HCT116 (cell line): ENCODE measurements at regions not wholly inside any gene's neighbourhood (a gene's known extent, or its start where the extent isn't known, plus 50 kb on each side); places are given as distances from the start of the nearest gene placed in this dataset.

Experiments used
- ATAC-seq: fragments of 200-7000 bp; cut with Tn5 transposase; 2 replicates; pipeline ENCODE4 v1.9.1; 2020; ENCODE audit warnings: mild to moderate bottlenecking, moderate library complexity
- BruUV-seq: library from RNA; stranded (reverse); fragments of 400-500 nt; replicated peaks from 2 replicates; lab custom pipeline; 2021; lab: Mats Ljungman, UMichigan
- CTCF ChIA-PET: fragments of 300-600 bp; sonication (Branson Sonifier 250); formaldehyde crosslinking; loops from one replicate; lab custom pipeline; 2021; ENCODE audit warnings: antibody characterized with exemption; lab: Charles Lee
- POLR2A ChIA-PET: fragments of 300-600, 350-600 bp; sonication (Branson Sonifier 250); formaldehyde crosslinking; loops from one replicate; lab custom pipeline; 2021; ENCODE audit warnings: antibody characterized with exemption; lab: Charles Lee
- RAD21 ChIA-PET, 2 experiments: fragments of 300-600 bp; sonication (Branson Sonifier 250); formaldehyde crosslinking; loops; one replicate each; lab custom pipeline; 2023; ENCODE audit warnings: low total read pairs in 2 of 2; ENCODE audit not compliant: uncharacterized antibody in 2 of 2, unreplicated experiment in 2 of 2, low non-redundant PET in 1 of 2; lab: Charles Lee
- DNase-seq: peaks from one replicate; pipeline ENCODE4 v3.0.0-alpha.2; 2010; ENCODE audit warnings: low read depth, low spot score
- H2AFZ ChIP-seq: fragments of 200-600 bp; shearing (Covaris generic), sonication (generic); 2 replicates; pipeline ENCODE4 v1.6.1; 2017; ENCODE audit warnings: low read depth, mixed run types, mixed read lengths, antibody characterized with exemption, low read length; ENCODE audit not compliant: poor library complexity, severe bottlenecking
- H3K27ac ChIP-seq: 2 replicates; pipeline ENCODE4 v1.5.1; 2012; ENCODE audit warnings: low read depth, low read length
- H3K27me3 ChIP-seq: fragments of 200-600 bp; sonication (generic); 2 replicates; pipeline ENCODE4 v1.6.1; 2016; ENCODE audit warnings: mixed run types, low read length, mixed read lengths; ENCODE audit not compliant: insufficient read depth
- H3K36me3 ChIP-seq, 2 experiments: fragments of 200-500 bp in 1 of 2; fragments of 200-600 bp in 1 of 2; sonication (Bioruptor generic) in 1 of 2; sonication (generic) in 1 of 2; 2 replicates each; pipeline versions ENCODE4 v1.5.1 to v1.6.1; 2014 to 2016; ENCODE audit warnings: low read length in 2 of 2, inconsistent platforms in 1 of 2, mixed read lengths in 1 of 2, mixed run types in 1 of 2; ENCODE audit not compliant: insufficient read depth in 2 of 2, control insufficient read depth in 1 of 2
- H3K4me1 ChIP-seq, 2 experiments: fragments of 200-600 bp in 1 of 2; sonication (generic) in 1 of 2; 2 replicates each; pipeline versions ENCODE4 v1.5.1 to v1.6.1; 2012 to 2017; ENCODE audit warnings: low read length in 2 of 2, inconsistent platforms in 1 of 2, mild to moderate bottlenecking in 1 of 2, mixed read lengths in 1 of 2, mixed run types in 1 of 2, moderate library complexity in 1 of 2; ENCODE audit not compliant: insufficient read depth in 2 of 2, control insufficient read depth in 1 of 2
- H3K4me2 ChIP-seq: fragments of 200-600 bp; sonication (generic); 2 replicates; pipeline ENCODE4 v1.6.1; 2017; ENCODE audit warnings: mixed run types, low read length, mixed read lengths
- H3K4me3 ChIP-seq, 2 experiments: fragments of 200-600 bp in 1 of 2; sonication (generic) in 1 of 2; replicated peaks in 1 of 2; 2 replicates each; pipeline ENCODE4 v1.5.1; 2011 to 2016; ENCODE audit warnings: low read length in 2 of 2, control low read depth in 1 of 2, low read depth in 1 of 2, mild to moderate bottlenecking in 1 of 2, mixed read lengths in 1 of 2, mixed run types in 1 of 2
- H3K79me2 ChIP-seq: fragments of 200-600 bp; sonication (generic); 2 replicates; pipeline ENCODE4 v1.6.1; 2017; ENCODE audit warnings: mild to moderate bottlenecking, mixed run types, low read length, moderate library complexity, mixed read lengths; ENCODE audit not compliant: insufficient read depth
- H3K9ac ChIP-seq: fragments of 200-600 bp; sonication (generic); 2 replicates; pipeline ENCODE4 v1.6.1; 2016; ENCODE audit warnings: low read length, mixed read lengths
- H3K9me2 ChIP-seq: fragments of 200-600 bp; sonication (generic), shearing (Covaris generic); 2 replicates; pipeline ENCODE4 v1.6.1; 2017; ENCODE audit warnings: mixed run types, mild to moderate bottlenecking, moderate library complexity; ENCODE audit not compliant: insufficient read depth
- H3K9me3 ChIP-seq, 2 experiments: fragments of 200-500 bp in 1 of 2; fragments of 200-600 bp in 1 of 2; sonication (Bioruptor generic) in 1 of 2; sonication (generic) in 1 of 2; 2 replicates each; pipeline ENCODE4 v1.6.1; 2014 to 2017; ENCODE audit warnings: low read length in 2 of 2, mixed read lengths in 2 of 2, inconsistent platforms in 1 of 2, low read depth in 1 of 2, mild to moderate bottlenecking in 1 of 2, mixed run types in 1 of 2, moderate library complexity in 1 of 2; ENCODE audit not compliant: control insufficient read depth in 1 of 2, insufficient read depth in 1 of 2
- H4K20me1 ChIP-seq: fragments of 200-600 bp; sonication (generic), shearing (Covaris generic); 2 replicates; pipeline ENCODE4 v1.6.1; 2017; ENCODE audit warnings: mixed run types, mild to moderate bottlenecking, moderate library complexity; ENCODE audit not compliant: insufficient read depth
- EZH2 ChIP-seq: fragments of 200-600 bp; sonication (generic); IDR thresholded peaks from 2 replicates; pipeline ENCODE4 v1.6.1; 2017; ENCODE audit warnings: antibody characterized with exemption, mixed run types
- EZH2phosphoT487 ChIP-seq: fragments of 200-600 bp; IDR thresholded peaks from 2 replicates; pipeline ENCODE4 v1.6.1; 2018; ENCODE audit warnings: antibody characterized with exemption, borderline replicate concordance
- FOSL1 ChIP-seq: IDR thresholded peaks from 2 replicates; pipeline ENCODE4 v1.6.1; 2012; ENCODE audit warnings: low read depth
- JUND ChIP-seq: IDR thresholded peaks from 2 replicates; pipeline ENCODE4 v1.6.1; 2012
- RAD21 ChIP-seq: IDR thresholded peaks from 2 replicates; pipeline ENCODE4 v1.6.1; 2012; ENCODE audit warnings: low read depth, mild to moderate bottlenecking
- SP1 ChIP-seq: IDR thresholded peaks from 2 replicates; pipeline ENCODE4 v1.6.1; 2012; ENCODE audit warnings: low read depth
- ZNF274 ChIP-seq: fragments of 200-500 bp; sonication (Bioruptor generic); IDR thresholded peaks from 2 replicates; pipeline ENCODE4 v1.6.1; 2014; ENCODE audit warnings: mild to moderate bottlenecking, low read depth, low read length, inconsistent platforms
- intact Hi-C: fragments of 100-400 bp; cut with micrococcal nuclease; formaldehyde crosslinking; loops from 2 replicates; pipeline ENCODE4 v1.10.0; 2022
- TF ChIP-seq, protein P1 (sequence below): IDR thresholded peaks from 2 replicates; pipeline ENCODE4 v1.6.1; 2012; ENCODE audit warnings: low read depth
- TF ChIP-seq, protein P2 (sequence below), 3 experiments: fragments of 200-600 bp in 1 of 3; sonication (generic) in 1 of 3; IDR thresholded peaks in 2 of 3; conservative IDR thresholded peaks in 1 of 3; 2 replicates each; pipeline ENCODE4 v1.5.1; 2012 to 2017; ENCODE audit warnings: low read depth in 2 of 3, low read length in 2 of 3, antibody characterized with exemption in 1 of 3, borderline replicate concordance in 1 of 3, control low read depth in 1 of 3, mild to moderate bottlenecking in 1 of 3, mixed read lengths in 1 of 3, mixed run types in 1 of 3, moderate library complexity in 1 of 3; ENCODE audit not compliant: insufficient read depth in 1 of 3
- TF ChIP-seq, protein P3 (sequence below): IDR thresholded peaks from 2 replicates; pipeline ENCODE4 v1.6.1; 2012

DNA sequence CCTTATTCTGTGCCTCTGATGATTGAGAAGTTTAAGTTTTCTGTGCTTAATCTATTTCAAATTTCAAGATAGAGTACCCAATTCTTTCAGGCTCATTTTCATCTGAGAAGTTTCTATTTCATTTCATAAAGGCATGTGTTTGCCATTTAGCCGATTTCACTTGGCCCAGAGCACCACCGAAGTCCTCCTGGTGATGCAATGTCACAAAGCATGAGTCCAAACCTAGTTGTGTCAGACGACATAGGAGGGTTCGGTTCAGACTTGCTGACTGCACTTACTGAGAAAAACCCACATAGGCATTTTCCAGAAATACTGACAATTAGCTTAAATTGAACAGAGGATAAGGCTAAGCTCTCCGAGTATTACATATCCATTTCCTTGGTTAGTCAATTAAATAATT is 152.4 kb upstream of the FAR2 start:
- CTCF ChIA-PET, result no interaction called here

DNA sequence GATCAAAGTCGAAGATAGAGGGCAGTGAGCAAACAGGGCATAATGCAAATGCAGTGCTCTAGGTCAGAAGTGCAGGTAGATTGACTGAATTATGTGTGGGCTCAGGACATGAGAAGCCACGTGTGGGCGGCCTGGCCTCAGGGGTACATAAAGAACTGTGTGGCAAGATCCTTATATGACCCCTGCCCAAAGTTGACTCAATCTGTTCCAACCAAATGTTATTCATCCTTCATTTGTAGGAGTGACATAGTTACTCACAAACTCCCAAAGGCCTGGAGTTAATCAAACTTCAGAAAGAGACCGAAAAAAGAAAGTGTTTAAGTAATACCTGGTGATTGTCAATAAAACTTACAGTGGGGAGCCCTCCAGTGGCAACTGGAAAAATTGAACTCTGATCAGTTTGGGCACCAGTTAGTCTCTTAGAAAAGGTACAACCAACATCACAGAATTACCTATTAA is 150.4 kb upstream of the FAR2 start:
- CTCF ChIA-PET, result interaction anchor here (1.4 kb wide), 1 partner anchor 16 kb away, joined by 3 read pairs; no protein-coding TSS in a partner anchor
- Histone ChIP-seq H3K9me3 (no peaks in the 10 kb centered on the region), H3K79me2 (no peaks in the 10 kb centered on the region), H4K20me1 (no peaks in the 10 kb centered on the region), H3K9ac (no peak overlapping the region), H3K27ac (no peak overlapping the region), H3K4me1 (no peaks in the 10 kb centered on the region), H3K36me3 (no peaks in the 10 kb centered on the region), H3K27me3 (no peaks in the 10 kb centered on the region), H3K9me2 (no peaks in the 10 kb centered on the region), H2AFZ (no peak overlapping the region), H3K4me2 (no peak overlapping the region), H3K4me3 (no peak overlapping the region)
- ATAC-seq (peak; percentile 69), DNase-seq (no peak)
- intact Hi-C loops, result loop anchor here (1.0 kb wide), 1 partner anchor 1265 kb away; no protein-coding TSS in a partner anchor
- RAD21 ChIA-PET, result no interaction called here
- POLR2A ChIA-PET, result no interaction called here
- TF ChIP-seq, protein P1, sequence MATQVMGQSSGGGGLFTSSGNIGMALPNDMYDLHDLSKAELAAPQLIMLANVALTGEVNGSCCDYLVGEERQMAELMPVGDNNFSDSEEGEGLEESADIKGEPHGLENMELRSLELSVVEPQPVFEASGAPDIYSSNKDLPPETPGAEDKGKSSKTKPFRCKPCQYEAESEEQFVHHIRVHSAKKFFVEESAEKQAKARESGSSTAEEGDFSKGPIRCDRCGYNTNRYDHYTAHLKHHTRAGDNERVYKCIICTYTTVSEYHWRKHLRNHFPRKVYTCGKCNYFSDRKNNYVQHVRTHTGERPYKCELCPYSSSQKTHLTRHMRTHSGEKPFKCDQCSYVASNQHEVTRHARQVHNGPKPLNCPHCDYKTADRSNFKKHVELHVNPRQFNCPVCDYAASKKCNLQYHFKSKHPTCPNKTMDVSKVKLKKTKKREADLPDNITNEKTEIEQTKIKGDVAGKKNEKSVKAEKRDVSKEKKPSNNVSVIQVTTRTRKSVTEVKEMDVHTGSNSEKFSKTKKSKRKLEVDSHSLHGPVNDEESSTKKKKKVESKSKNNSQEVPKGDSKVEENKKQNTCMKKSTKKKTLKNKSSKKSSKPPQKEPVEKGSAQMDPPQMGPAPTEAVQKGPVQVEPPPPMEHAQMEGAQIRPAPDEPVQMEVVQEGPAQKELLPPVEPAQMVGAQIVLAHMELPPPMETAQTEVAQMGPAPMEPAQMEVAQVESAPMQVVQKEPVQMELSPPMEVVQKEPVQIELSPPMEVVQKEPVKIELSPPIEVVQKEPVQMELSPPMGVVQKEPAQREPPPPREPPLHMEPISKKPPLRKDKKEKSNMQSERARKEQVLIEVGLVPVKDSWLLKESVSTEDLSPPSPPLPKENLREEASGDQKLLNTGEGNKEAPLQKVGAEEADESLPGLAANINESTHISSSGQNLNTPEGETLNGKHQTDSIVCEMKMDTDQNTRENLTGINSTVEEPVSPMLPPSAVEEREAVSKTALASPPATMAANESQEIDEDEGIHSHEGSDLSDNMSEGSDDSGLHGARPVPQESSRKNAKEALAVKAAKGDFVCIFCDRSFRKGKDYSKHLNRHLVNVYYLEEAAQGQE, result no peak
- no peak for TF ChIP-seq EZH2
- TF ChIP-seq, protein P2, sequence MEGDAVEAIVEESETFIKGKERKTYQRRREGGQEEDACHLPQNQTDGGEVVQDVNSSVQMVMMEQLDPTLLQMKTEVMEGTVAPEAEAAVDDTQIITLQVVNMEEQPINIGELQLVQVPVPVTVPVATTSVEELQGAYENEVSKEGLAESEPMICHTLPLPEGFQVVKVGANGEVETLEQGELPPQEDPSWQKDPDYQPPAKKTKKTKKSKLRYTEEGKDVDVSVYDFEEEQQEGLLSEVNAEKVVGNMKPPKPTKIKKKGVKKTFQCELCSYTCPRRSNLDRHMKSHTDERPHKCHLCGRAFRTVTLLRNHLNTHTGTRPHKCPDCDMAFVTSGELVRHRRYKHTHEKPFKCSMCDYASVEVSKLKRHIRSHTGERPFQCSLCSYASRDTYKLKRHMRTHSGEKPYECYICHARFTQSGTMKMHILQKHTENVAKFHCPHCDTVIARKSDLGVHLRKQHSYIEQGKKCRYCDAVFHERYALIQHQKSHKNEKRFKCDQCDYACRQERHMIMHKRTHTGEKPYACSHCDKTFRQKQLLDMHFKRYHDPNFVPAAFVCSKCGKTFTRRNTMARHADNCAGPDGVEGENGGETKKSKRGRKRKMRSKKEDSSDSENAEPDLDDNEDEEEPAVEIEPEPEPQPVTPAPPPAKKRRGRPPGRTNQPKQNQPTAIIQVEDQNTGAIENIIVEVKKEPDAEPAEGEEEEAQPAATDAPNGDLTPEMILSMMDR (IDR thresholded peaks at IDR 0.05 in 2 of 3, conservative IDR thresholded peaks at IDR 0.05 in 1 of 3; ENCODE audit: borderline replicate concordance in 1 of 3, insufficient read depth in 1 of 3, low read depth in 2 of 3, low read length in 2 of 3), result peak; percentile 38 to 70 (median 41); a peak in 5 of 6 replicates
- no peak for TF ChIP-seq FOSL1
- TF ChIP-seq RAD21, result peak; percentile 59
- TF ChIP-seq SP1, result no peak
- no peak for TF ChIP-seq ZNF274
- no peak for TF ChIP-seq JUND
- no TSS peak for BruUV-seq

More for the DNA sequence above, 152.4 kb upstream of the FAR2 start:
- no peak for ATAC-seq
- H3K79me2 ChIP-seq, result no peaks in the 10 kb centered on the region
- RAD21 ChIA-PET, result no interaction called here
- H3K27me3 ChIP-seq, result no peaks in the 10 kb centered on the region
- H3K36me3 ChIP-seq, result no peaks in the 10 kb centered on the region
- no peak overlapping the region for H3K4me3 ChIP-seq
- DNase-seq, result no peak
- H3K27ac ChIP-seq, result no peak overlapping the region
- no peak overlapping the region for H3K9ac ChIP-seq
- H3K9me2 ChIP-seq, result no peaks in the 10 kb centered on the region
- intact Hi-C loops, result no loop called here
- POLR2A ChIA-PET, result no interaction called here
- no TSS peak for BruUV-seq
- no peak for TF ChIP-seq SP1
- no peak for TF ChIP-seq FOSL1
- TF ChIP-seq, protein P3, sequence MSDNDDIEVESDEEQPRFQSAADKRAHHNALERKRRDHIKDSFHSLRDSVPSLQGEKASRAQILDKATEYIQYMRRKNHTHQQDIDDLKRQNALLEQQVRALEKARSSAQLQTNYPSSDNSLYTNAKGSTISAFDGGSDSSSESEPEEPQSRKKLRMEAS, result no peak
- TF ChIP-seq EZH2phosphoT487, result no peak
- no peak for TF ChIP-seq ZNF274
- H4K20me1 ChIP-seq, result no peaks in the 10 kb centered on the region
- H2AFZ ChIP-seq, result no peak overlapping the region
- no peak overlapping the region for H3K4me2 ChIP-seq
- no peaks in the 10 kb centered on the region for H3K4me1 ChIP-seq
- H3K9me3 ChIP-seq, result no peaks in the 10 kb centered on the region
